Dendritic cell treated with granulocyte-macrophage colony-stimulating factor and Interleukin-4, amounts not matched to agents 40 ng/mL and 50 ng/mL, for 4 days (primary cell): ENCODE measurements at regions not wholly inside any gene's neighbourhood (a gene's known extent, or its start where the extent isn't known, plus 50 kb on each side); places are given as distances from the start of the nearest gene placed in this dataset.
"Not testable (repeated sequence)": the region's sequence is repeated elsewhere in the genome, so short reads cannot be mapped to it uniquely, and the experiment has no call there.

Experiments used
- H3K27ac Mint-ChIP-seq: one replicate; pipeline ENCODE4 v1.8.0; 2022; ENCODE audit warnings: mild to moderate bottlenecking, mixed read lengths
- H3K27me3 Mint-ChIP-seq: one replicate; pipeline ENCODE4 v1.8.0; 2022; ENCODE audit warnings: mild to moderate bottlenecking, mixed read lengths
- H3K36me3 Mint-ChIP-seq: one replicate; pipeline ENCODE4 v1.8.0; 2022; ENCODE audit warnings: low read depth, mixed read lengths
- H3K4me1 Mint-ChIP-seq: one replicate; pipeline ENCODE4 v1.8.0; 2022; ENCODE audit warnings: low read depth, mixed read lengths
- H3K4me3 Mint-ChIP-seq: one replicate; pipeline ENCODE4 v1.8.0; 2022; ENCODE audit warnings: mild to moderate bottlenecking, moderate library complexity, mixed read lengths
- H3K9me3 Mint-ChIP-seq: one replicate; pipeline ENCODE4 v1.8.0; 2022; ENCODE audit warnings: mixed read lengths
- intact Hi-C: fragments of 100-400 bp; cut with micrococcal nuclease; formaldehyde crosslinking; loops from one replicate; pipeline ENCODE4 v1.15.0; 2022

DNA sequence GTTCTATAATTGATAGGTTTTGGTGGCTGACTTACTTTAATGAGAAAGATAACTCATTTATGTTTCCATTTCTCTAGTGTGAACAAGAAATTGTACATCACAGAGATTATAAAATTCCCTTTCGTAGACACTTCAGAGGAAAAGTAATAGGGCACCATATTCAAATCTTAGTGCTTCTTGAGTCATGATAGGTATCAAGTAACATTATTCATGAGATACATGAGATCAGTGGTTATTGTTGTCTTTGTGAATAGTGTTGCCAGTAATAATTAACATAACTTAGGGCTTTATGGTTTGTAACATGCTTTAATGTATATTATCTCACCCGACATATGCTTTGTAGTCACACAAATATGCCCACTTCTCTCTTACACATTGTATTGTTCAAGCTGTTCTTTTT, 73.7 kb upstream of the IL15 start:
- H3K36me3 Mint-ChIP-seq: no peaks in the 10 kb centered on the region
- no peak overlapping the region for H3K27ac Mint-ChIP-seq
- H3K4me1 Mint-ChIP-seq: no peaks in the 10 kb centered on the region
- intact Hi-C loops: no loop called here
- H3K9me3 Mint-ChIP-seq: no peaks in the 10 kb centered on the region
- H3K4me3 Mint-ChIP-seq: no peak overlapping the region
- H3K27me3 Mint-ChIP-seq: no peaks in the 10 kb centered on the region

DNA sequence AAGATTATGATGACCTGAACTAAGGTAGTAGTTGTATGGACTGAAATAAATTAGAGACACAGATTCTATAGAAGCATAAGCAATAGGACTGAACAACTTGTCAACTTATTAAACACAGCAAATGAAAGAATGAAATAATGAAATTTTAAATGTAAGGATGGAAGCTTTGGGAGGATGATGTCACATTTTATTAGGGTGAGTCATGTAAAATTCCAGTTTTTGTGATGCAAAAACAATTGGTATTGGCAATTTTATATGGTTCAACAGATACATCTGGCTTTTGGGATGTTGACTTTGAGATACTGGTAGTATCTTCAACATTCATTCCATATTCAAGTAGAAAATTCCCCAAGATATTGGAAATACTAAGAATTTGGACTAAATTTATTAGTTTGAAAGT, 72.7 kb upstream of the IL15 start:
- no peaks in the 10 kb centered on the region for H3K4me1 Mint-ChIP-seq
- no peaks in the 10 kb centered on the region for H3K27me3 Mint-ChIP-seq
- intact Hi-C loops: no loop called here
- H3K36me3 Mint-ChIP-seq: no peaks in the 10 kb centered on the region
- H3K27ac Mint-ChIP-seq: no peak overlapping the region
- no peak overlapping the region for H3K4me3 Mint-ChIP-seq
- no peaks in the 10 kb centered on the region for H3K9me3 Mint-ChIP-seq

DNA sequence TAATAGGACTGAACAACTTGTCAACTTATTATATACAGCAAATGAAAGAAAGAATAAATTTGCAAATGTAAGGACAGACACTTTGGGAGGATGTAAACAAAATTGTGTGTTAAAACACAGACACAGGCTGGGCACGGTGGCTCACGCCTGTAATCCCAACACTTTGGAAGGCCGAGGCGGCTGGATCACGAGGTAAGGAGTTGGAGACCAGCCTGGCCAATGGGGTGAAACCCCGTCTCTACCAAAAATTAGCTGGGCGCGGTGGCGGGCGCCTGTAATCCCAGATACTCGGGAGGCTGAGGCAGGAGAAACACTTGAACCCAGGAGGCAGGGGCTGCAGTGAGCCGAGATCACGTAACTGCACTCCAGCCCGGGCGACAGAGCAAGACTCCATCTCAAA, 71.4 kb upstream of the IL15 start:
- H3K27me3 Mint-ChIP-seq, H3K4me3 Mint-ChIP-seq, intact Hi-C loops, H3K9me3 Mint-ChIP-seq, H3K4me1 Mint-ChIP-seq, H3K36me3 Mint-ChIP-seq, H3K27ac Mint-ChIP-seq: not testable (repeated sequence)

DNA sequence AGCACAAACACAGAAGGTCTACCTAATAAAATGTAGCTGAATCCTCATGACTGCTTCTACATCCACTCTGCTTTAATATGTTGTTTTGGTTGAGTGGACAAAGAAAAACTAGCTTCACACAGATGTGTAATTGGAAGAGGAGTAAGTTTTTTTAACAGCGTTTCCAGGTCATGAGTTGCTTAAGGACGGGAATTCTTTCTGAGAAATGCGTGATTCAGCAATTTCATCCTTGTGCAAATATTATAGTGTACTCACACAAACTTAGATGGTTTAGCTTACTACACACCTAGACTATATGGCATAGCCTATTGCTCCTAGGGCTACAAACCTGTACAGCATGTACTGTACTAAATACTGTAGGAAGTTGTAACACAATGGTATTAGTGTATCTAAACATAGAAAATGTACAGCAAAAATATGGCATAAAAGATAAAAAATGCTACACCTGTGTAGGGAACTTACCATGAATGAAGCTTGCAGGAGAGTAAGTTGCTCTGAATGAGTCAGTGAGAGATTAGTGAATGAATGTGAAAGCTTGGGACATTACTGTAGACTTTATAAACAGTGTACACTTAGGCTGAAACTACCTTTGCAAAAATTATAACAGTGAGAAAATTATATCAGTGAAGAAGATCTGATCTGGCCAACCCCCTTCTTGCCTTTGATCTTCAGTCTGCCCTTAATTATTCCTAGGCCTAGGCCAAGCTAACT, 70.8 kb upstream of the IL15 start:
- H3K9me3 Mint-ChIP-seq: no peaks in the 10 kb centered on the region
- H3K4me3 Mint-ChIP-seq: no peak overlapping the region
- no peaks in the 10 kb centered on the region for H3K27me3 Mint-ChIP-seq
- no peaks in the 10 kb centered on the region for H3K36me3 Mint-ChIP-seq
- no peaks in the 10 kb centered on the region for H3K4me1 Mint-ChIP-seq
- intact Hi-C loops: no loop called here
- no peak overlapping the region for H3K27ac Mint-ChIP-seq

DNA sequence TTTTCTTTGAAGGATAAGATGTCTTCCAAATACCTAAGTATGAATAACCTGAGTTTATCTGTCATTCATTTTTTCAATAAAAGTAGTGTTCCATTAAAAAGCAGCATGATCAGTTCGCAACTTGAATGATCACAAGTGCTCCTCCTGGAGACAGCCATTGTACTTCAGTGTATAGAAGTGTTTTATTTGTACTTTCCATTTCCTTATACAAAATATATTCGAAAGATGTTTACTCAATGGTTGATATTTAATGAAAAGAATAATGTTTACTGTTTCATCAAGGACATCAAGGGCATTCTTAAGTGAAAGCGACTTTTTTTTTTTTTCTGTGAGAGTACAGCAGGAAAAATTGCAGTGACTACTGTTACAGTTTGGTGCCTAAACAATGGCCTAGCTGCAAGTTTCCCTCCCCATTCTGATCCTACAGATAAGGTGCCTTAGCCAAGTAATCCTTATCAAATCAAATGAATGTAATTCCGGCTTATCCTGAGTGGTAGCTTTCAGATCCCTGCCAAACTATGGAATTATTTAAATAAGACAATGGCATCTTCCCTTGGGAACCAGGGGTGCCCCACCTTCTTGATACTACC, 69.0 kb upstream of the IL15 start:
- H3K27me3 Mint-ChIP-seq: no peaks in the 10 kb centered on the region
- intact Hi-C loops: no loop called here
- H3K36me3 Mint-ChIP-seq: no peaks in the 10 kb centered on the region
- H3K9me3 Mint-ChIP-seq: no peaks in the 10 kb centered on the region
- H3K27ac Mint-ChIP-seq: no peak overlapping the region
- no peak overlapping the region for H3K4me3 Mint-ChIP-seq
- H3K4me1 Mint-ChIP-seq: no peaks in the 10 kb centered on the region

DNA sequence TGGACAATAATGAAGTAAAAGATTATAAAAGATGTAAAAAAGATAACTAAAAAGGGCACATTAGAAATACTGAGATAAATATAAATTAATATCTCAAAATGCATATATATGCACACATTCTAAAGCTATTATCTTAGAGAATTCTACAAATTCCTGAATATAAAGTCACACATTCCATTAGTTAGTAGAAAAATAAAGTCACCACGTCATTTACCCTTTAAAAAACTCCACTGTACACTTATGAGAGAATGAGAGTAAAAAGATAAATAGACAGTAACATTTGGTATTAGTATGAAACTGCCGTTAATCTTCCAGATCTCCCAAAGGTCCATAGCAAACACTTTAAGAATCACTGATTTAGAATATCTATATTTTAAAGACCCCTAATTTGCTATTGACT, 67.2 kb upstream of the IL15 start:
- no peaks in the 10 kb centered on the region for H3K4me1 Mint-ChIP-seq
- H3K9me3 Mint-ChIP-seq: no peaks in the 10 kb centered on the region
- no peaks in the 10 kb centered on the region for H3K27me3 Mint-ChIP-seq
- intact Hi-C loops: no loop called here
- H3K36me3 Mint-ChIP-seq: no peaks in the 10 kb centered on the region
- no peak overlapping the region for H3K27ac Mint-ChIP-seq
- no peak overlapping the region for H3K4me3 Mint-ChIP-seq

DNA sequence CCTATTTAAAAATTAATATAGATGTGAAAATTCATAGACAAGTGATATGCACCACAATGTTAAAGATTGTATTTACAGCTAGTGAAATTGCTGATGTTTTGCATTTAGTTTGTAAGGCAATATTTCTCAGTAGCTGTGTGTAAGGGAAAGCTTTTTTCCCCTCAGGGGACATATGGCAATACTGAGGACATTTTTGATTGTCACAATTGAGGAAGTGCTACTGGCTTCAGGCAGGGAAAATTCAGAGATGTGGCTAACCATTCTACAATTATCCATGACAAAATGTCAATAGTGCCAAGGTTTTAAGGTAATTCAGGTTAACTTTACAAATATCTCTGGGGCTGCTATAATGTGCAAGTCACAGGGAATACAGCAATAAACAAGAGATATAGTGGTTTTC, 66.1 kb upstream of the IL15 start:
- no peak overlapping the region for H3K4me3 Mint-ChIP-seq
- H3K27me3 Mint-ChIP-seq: no peaks in the 10 kb centered on the region
- no peak overlapping the region for H3K27ac Mint-ChIP-seq
- no peaks in the 10 kb centered on the region for H3K36me3 Mint-ChIP-seq
- no peaks in the 10 kb centered on the region for H3K4me1 Mint-ChIP-seq
- H3K9me3 Mint-ChIP-seq: no peaks in the 10 kb centered on the region
- intact Hi-C loops: no loop called here

DNA sequence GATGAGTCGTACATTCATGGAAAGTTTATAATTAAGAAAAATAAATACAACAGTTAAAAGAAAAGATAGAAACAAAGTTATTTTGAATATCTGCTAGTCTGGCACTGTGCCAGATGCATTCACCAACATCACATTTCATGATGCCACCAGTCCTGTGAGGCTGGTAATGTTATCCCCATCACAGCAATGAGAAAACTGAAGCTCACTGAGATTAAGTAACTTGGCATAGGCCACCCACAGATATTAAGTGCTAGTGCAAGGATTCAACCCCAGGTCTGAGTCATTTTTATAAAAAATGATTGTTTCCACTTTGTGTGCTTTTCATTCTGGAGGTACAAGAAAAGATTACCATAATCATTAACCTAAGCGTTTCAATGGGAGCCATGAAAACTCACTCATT, 65.0 kb upstream of the IL15 start:
- no peaks in the 10 kb centered on the region for H3K27me3 Mint-ChIP-seq
- no peak overlapping the region for H3K4me3 Mint-ChIP-seq
- no peaks in the 10 kb centered on the region for H3K9me3 Mint-ChIP-seq
- H3K27ac Mint-ChIP-seq: no peak overlapping the region
- no peaks in the 10 kb centered on the region for H3K36me3 Mint-ChIP-seq
- H3K4me1 Mint-ChIP-seq: no peaks in the 10 kb centered on the region
- intact Hi-C loops: no loop called here

DNA sequence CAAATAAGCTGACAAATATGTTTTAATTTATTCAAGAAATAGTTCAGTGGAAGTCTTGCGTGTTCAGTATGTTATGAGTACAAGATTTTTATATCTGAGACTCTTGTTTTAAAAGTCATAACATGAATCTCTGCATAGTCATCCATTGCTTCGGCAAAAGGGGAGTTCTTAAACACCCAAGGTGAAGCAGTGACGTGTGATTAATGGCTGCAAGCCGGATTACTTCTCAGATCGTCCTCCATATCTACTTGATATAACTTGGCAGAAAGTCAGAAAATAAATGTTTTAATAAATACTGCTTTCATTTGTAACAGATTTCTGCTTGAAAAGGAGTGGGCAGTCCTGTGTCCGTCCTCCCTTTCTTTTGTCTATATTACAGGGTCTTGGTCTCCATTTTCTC, 64.6 kb upstream of the IL15 start:
- H3K9me3 Mint-ChIP-seq: no peaks in the 10 kb centered on the region
- no peaks in the 10 kb centered on the region for H3K4me1 Mint-ChIP-seq
- H3K27ac Mint-ChIP-seq: no peak overlapping the region
- H3K4me3 Mint-ChIP-seq: no peak overlapping the region
- no peaks in the 10 kb centered on the region for H3K36me3 Mint-ChIP-seq
- intact Hi-C loops: no loop called here
- H3K27me3 Mint-ChIP-seq: no peaks in the 10 kb centered on the region

DNA sequence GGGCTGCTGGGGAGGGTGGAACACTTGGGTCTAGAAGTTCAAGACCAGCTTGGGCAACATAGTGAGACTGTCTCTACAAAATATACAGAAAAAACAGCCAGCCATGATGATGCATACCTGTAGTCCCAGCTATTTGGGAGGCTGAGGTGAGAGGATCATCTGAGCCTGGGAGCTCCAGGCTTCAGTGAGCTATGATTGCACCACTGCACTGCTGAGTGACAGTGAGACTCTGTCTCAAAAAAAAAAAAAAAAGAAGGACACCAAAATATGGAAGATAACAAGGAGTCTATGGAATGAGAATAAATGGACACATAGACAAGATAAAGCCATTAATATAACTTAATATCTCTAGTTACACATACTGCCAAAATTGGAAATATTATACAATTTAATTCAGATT, 62.7 kb upstream of the IL15 start:
- Mint-ChIP-seq H3K4me1 (no peaks in the 10 kb centered on the region), H3K36me3 (no peaks in the 10 kb centered on the region), H3K27ac (no peak overlapping the region), H3K27me3 (no peaks in the 10 kb centered on the region), H3K4me3 (no peak overlapping the region), H3K9me3 (no peaks in the 10 kb centered on the region)
- intact Hi-C loops: no loop called here

DNA sequence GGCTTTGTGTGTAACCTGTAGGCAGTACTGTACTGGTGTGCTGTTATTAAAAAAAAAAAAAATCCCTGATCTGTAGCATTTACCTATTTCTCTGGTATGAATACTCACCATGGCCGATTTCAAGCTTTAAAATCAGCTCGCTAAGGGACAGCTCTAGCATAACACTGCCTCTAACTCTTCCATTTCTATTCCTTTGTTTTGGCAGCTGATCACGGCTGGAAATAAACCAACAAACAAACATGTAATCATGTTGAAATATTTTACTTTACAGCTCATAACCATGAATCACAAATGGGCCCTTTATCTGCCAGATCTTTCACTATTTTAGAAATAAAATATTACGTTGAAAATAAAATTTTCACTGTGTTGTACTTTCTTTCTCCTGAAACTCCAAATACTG, 60.5 kb upstream of the IL15 start:
- intact Hi-C loops: no loop called here
- peaks cover 6% of the 10 kb centered on the region for H3K9me3 Mint-ChIP-seq
- no peak overlapping the region for H3K27ac Mint-ChIP-seq
- no peak overlapping the region for H3K4me3 Mint-ChIP-seq
- no peaks in the 10 kb centered on the region for H3K27me3 Mint-ChIP-seq
- no peaks in the 10 kb centered on the region for H3K36me3 Mint-ChIP-seq
- no peaks in the 10 kb centered on the region for H3K4me1 Mint-ChIP-seq

DNA sequence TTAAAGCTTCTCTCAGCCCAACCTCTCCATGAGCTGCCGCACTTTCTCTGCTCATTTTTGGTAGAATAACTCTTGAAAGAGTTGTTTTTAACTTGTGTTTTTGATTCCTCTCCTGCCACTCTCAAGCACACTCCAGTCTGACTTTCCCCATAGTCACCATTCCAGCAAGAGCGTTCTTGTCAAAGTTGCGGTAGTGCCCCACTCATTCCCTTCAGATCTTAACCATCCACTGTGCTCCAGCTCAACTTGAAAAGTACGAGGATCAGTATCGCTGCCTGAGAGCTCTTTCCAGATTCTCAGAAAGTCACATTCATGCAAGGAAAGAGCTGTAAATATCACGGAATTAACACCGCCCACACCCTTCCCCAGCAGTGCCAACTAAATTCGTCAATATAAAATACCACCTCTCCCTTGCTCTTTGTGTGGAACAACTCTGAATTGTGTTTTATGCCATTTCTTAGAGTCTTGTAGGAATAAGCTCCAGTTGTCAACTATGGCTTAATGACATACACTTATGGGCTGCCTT, 59.7 kb upstream of the IL15 start:
- Mint-ChIP-seq H3K36me3 (no peaks in the 10 kb centered on the region), H3K4me1 (no peaks in the 10 kb centered on the region), H3K27ac (no peak overlapping the region), H3K27me3 (no peaks in the 10 kb centered on the region), H3K4me3 (no peak overlapping the region), H3K9me3 (peaks cover 6% of the 10 kb centered on the region)
- intact Hi-C loops: no loop called here

DNA sequence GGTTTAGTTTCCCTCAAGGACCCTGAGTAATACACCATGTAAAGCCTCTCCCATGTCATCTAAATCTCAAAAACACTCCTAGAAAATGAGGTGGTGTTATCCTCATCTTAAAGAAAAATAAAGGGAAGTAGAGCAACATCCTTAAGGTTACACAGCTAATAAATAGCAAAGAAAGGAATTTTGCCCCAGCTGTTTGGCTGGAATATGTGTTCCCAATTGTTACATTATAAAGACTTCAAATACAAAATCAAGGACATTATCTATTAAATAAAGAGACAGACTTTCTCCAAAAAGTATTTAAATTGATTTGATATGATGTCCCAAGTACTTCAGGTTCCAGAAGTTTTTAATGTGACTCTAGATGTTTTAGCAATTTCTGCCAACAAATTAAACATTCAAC, 57.9 kb upstream of the IL15 start:
- no peaks in the 10 kb centered on the region for H3K4me1 Mint-ChIP-seq
- no peaks in the 10 kb centered on the region for H3K36me3 Mint-ChIP-seq
- no peaks in the 10 kb centered on the region for H3K27me3 Mint-ChIP-seq
- H3K27ac Mint-ChIP-seq: no peak overlapping the region
- H3K9me3 Mint-ChIP-seq: peaks cover 13% of the 10 kb centered on the region
- intact Hi-C loops: no loop called here
- H3K4me3 Mint-ChIP-seq: no peak overlapping the region

DNA sequence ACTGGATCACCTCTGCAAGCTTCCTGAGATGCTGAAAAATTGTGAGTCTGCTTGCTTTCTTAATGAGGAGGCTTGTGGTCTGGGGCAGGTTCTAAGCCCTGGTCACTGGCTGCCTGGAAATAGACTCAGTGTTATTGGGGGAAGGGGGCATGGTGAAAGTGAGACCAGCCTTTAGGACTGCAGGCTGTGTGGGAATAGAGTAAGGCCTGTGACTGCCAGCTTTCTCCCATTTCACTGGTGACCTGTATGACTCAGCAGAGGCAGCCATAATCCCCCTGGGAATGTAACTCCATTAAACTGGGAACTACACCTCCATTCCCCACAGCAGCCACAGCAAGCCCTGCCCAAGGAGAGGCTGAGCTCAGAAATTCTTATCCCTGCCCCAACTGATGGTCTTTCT, 55.9 kb upstream of the IL15 start:
- H3K36me3 Mint-ChIP-seq: no peaks in the 10 kb centered on the region
- intact Hi-C loops: no loop called here

More for the DNA sequence above, 55.9 kb upstream of the IL15 start:
- no peaks in the 10 kb centered on the region for H3K27me3 Mint-ChIP-seq
- H3K9me3 Mint-ChIP-seq: peaks cover 34% of the 10 kb centered on the region
- H3K4me1 Mint-ChIP-seq: no peaks in the 10 kb centered on the region
- H3K4me3 Mint-ChIP-seq: no peak overlapping the region
- no peak overlapping the region for H3K27ac Mint-ChIP-seq
